HG02884 (cell line): ENCODE measurements at regions not wholly inside any gene's neighbourhood (a gene's known extent, or its start where the extent isn't known, plus 50 kb on each side); places are given as distances from the start of the nearest gene placed in this dataset.
A peak's percentile ranks its signal among the peaks of the same experiment; 100 is the strongest.

Experiments used
- ATAC-seq: cut with Tn5 transposase; IDR thresholded peaks from one replicate; pipeline ENCODE4 v1.9.1; 2021; ENCODE audit warnings: mild to moderate bottlenecking, moderate library complexity; ENCODE audit not compliant: unreplicated experiment

- no peak for ATAC-seq
Observed at GRCh38 chr3:99542767-99543518, 95.5 kb upstream of the COL8A1 start.

- no peak for ATAC-seq
Observed at GRCh38 chr3:99541181-99541580, 97.2 kb upstream of the COL8A1 start.

GRCh38 chr3:99537416-99537815 lies 101.0 kb upstream of the COL8A1 start:
- ATAC-seq: no peak

- no peak for ATAC-seq
Observed at GRCh38 chr3:99536555-99537314, 101.7 kb upstream of the COL8A1 start.

- peak; percentile 73 for ATAC-seq
Observed at GRCh38 chr3:99534951-99535704, 103.3 kb upstream of the COL8A1 start.

GRCh38 chr3:99532246-99532645 lies 106.1 kb upstream of the COL8A1 start:
- ATAC-seq: peak; percentile 52

- no peak for ATAC-seq
Observed at GRCh38 chr3:99529265-99529664, 109.1 kb upstream of the COL8A1 start.

GRCh38 chr3:99526921-99527320 lies 111.5 kb upstream of the COL8A1 start:
- no peak for ATAC-seq

- ATAC-seq: no peak
Observed at GRCh38 chr3:99524559-99524958, 113.8 kb upstream of the COL8A1 start.

- no peak for ATAC-seq
Observed at GRCh38 chr3:99523431-99524127, 114.8 kb upstream of the COL8A1 start.

- ATAC-seq: no peak
Observed at GRCh38 chr3:99522147-99522546, 116.2 kb upstream of the COL8A1 start.

- no peak for ATAC-seq
Observed at GRCh38 chr3:99521551-99521950, 116.8 kb upstream of the COL8A1 start.

- no peak for ATAC-seq
Observed at GRCh38 chr3:99520513-99520912, 117.9 kb upstream of the COL8A1 start.

GRCh38 chr3:99516936-99517335 lies 121.5 kb upstream of the COL8A1 start:
- ATAC-seq: no peak

GRCh38 chr3:99515891-99516290 lies 122.5 kb upstream of the COL8A1 start:
- ATAC-seq: no peak

GRCh38 chr3:99509224-99509623 lies 129.2 kb upstream of the COL8A1 start:
- ATAC-seq: no peak

- ATAC-seq: no peak
Observed at GRCh38 chr3:99508191-99508590, 130.2 kb upstream of the COL8A1 start.

GRCh38 chr3:99505646-99506269 lies 132.6 kb upstream of the COL8A1 start:
- peak; percentile 99 for ATAC-seq

- ATAC-seq: no peak
Observed at GRCh38 chr3:99505200-99505599, 133.2 kb upstream of the COL8A1 start.

- no peak for ATAC-seq
Observed at GRCh38 chr3:99504258-99504657, 134.1 kb upstream of the COL8A1 start.

GRCh38 chr3:99503350-99503749 lies 135.0 kb upstream of the COL8A1 start:
- ATAC-seq: no peak
